IMR-90 (cell line): ENCODE measurements at regions not wholly inside any gene's neighbourhood (a gene's known extent, or its start where the extent isn't known, plus 50 kb on each side); places are given as distances from the start of the nearest gene placed in this dataset.

ENCODE experiments used
- CEBPB ChIP-seq: IDR thresholded peaks from 2 replicates; pipeline ENCODE4 v1.6.1; 2012; ENCODE audit warnings: low read depth, low read length, improper control_type of control experiment
- CHD1 ChIP-seq: IDR thresholded peaks from 2 replicates; pipeline ENCODE4 v1.6.1; 2012; ENCODE audit warnings: low read depth, low read length, improper control_type of control experiment
- MAZ ChIP-seq: IDR thresholded peaks from 2 replicates; pipeline ENCODE4 v1.6.1; 2012; ENCODE audit warnings: low read depth, mild to moderate bottlenecking, low read length, improper control_type of control experiment, moderate library complexity, borderline replicate concordance
- POLR2A ChIP-seq: IDR thresholded peaks from 2 replicates; pipeline ENCODE4 v1.6.1; 2012; ENCODE audit warnings: mild to moderate bottlenecking, low read depth, low read length
- RAD21 ChIP-seq: IDR thresholded peaks from 2 replicates; pipeline ENCODE4 v1.6.1; 2012; ENCODE audit warnings: low read length, improper control_type of control experiment
- RFX5 ChIP-seq: IDR thresholded peaks from 2 replicates; pipeline ENCODE4 v1.8.0; 2012; ENCODE audit warnings: low read depth, mild to moderate bottlenecking, low read length, moderate library complexity
- TF ChIP-seq, protein P1 (sequence below): conservative IDR thresholded peaks from 2 replicates; pipeline ENCODE4 v1.5.1; 2012; ENCODE audit warnings: mild to moderate bottlenecking, low read depth, low read length, improper control_type of control experiment
- TF ChIP-seq, protein P2 (sequence below): fragments of 150-350 bp; IDR thresholded peaks from 2 replicates; pipeline ENCODE4 v1.6.1; 2017; ENCODE audit warnings: mild to moderate bottlenecking, antibody characterized with exemption, low read length, low read depth
- TF ChIP-seq, protein P3 (sequence below): fragments of 150-350 bp; IDR thresholded peaks from 2 replicates; pipeline ENCODE4 v1.6.1; 2016; ENCODE audit warnings: low read depth, mild to moderate bottlenecking, low read length, moderate library complexity, borderline replicate concordance

DNA sequence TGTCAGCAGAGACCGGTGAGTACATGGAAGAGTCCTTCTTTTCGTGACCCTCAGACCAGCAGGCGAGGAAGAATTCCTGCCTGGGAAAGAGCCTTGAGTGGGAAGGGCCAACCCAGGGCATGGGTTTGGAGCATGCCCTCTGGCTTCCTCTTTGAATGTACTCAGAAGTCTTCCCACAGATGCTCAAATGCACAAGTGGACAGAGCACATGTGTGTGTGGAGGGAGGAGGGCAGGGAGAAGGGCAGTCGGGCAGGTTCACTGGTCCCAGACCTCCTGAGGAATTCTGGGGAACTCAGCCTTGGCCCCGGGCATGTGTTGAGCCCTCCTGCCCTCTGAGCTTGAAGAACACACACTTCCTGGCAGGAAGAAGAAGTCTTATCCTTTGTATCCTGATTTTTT is 63.2 kb upstream of the HELT start:
- TF ChIP-seq POLR2A = no peak
- TF ChIP-seq, protein P1, sequence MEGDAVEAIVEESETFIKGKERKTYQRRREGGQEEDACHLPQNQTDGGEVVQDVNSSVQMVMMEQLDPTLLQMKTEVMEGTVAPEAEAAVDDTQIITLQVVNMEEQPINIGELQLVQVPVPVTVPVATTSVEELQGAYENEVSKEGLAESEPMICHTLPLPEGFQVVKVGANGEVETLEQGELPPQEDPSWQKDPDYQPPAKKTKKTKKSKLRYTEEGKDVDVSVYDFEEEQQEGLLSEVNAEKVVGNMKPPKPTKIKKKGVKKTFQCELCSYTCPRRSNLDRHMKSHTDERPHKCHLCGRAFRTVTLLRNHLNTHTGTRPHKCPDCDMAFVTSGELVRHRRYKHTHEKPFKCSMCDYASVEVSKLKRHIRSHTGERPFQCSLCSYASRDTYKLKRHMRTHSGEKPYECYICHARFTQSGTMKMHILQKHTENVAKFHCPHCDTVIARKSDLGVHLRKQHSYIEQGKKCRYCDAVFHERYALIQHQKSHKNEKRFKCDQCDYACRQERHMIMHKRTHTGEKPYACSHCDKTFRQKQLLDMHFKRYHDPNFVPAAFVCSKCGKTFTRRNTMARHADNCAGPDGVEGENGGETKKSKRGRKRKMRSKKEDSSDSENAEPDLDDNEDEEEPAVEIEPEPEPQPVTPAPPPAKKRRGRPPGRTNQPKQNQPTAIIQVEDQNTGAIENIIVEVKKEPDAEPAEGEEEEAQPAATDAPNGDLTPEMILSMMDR = no peak
- no peak for TF ChIP-seq CHD1
- TF ChIP-seq, protein P2, sequence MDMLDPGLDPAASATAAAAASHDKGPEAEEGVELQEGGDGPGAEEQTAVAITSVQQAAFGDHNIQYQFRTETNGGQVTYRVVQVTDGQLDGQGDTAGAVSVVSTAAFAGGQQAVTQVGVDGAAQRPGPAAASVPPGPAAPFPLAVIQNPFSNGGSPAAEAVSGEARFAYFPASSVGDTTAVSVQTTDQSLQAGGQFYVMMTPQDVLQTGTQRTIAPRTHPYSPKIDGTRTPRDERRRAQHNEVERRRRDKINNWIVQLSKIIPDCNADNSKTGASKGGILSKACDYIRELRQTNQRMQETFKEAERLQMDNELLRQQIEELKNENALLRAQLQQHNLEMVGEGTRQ = no peak
- no peak for TF ChIP-seq MAZ
- no peak for TF ChIP-seq RAD21
- TF ChIP-seq, protein P3, sequence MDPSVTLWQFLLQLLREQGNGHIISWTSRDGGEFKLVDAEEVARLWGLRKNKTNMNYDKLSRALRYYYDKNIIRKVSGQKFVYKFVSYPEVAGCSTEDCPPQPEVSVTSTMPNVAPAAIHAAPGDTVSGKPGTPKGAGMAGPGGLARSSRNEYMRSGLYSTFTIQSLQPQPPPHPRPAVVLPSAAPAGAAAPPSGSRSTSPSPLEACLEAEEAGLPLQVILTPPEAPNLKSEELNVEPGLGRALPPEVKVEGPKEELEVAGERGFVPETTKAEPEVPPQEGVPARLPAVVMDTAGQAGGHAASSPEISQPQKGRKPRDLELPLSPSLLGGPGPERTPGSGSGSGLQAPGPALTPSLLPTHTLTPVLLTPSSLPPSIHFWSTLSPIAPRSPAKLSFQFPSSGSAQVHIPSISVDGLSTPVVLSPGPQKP = no peak
- no peak for TF ChIP-seq CEBPB
- TF ChIP-seq RFX5 = no peak
